ENCODE measurements at regions not wholly inside any gene's neighbourhood (a gene's known extent, or its start where the extent isn't known, plus 50 kb on each side); places are given as distances from the start of the nearest gene placed in this dataset.

DNA sequence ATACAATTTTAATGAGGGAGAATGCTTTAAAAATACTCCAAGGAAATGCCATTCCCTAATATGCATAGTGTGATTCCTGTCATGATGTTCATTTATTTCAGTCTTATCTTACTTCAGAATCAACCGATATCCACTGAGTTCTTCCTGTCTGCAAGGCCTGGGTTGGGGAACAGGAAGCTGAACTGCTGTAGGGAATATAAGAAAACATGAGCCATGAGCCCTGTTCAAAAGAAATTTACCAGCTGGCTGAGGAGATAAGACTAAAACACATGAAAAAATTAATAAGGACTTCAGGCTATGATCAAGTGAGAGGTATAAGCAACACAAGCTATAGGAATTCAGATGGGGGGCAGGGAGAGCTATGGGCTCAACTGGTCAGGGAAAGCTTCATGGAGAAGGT, 184.7 kb downstream of the PLPP4 start:
- no peaks in the 10 kb centered on the region for H3K4me1 ChIP-seq
- WGBS (ENCODE audit: insufficient coverage, low coverage, low lambda C conversion rate, missing lambda C conversion rate): 41% methylated on average over 1 of the region's 1 CpG
- TF ChIP-seq, protein P1, sequence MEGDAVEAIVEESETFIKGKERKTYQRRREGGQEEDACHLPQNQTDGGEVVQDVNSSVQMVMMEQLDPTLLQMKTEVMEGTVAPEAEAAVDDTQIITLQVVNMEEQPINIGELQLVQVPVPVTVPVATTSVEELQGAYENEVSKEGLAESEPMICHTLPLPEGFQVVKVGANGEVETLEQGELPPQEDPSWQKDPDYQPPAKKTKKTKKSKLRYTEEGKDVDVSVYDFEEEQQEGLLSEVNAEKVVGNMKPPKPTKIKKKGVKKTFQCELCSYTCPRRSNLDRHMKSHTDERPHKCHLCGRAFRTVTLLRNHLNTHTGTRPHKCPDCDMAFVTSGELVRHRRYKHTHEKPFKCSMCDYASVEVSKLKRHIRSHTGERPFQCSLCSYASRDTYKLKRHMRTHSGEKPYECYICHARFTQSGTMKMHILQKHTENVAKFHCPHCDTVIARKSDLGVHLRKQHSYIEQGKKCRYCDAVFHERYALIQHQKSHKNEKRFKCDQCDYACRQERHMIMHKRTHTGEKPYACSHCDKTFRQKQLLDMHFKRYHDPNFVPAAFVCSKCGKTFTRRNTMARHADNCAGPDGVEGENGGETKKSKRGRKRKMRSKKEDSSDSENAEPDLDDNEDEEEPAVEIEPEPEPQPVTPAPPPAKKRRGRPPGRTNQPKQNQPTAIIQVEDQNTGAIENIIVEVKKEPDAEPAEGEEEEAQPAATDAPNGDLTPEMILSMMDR (IDR thresholded peaks at IDR 0.05): no peak
- TF ChIP-seq POLR2A (IDR thresholded peaks at IDR 0.05): no peak
- no peak overlapping the region for H3K27ac ChIP-seq
- H3K36me3 ChIP-seq: no peaks in the 10 kb centered on the region
- H3K27me3 ChIP-seq: no peaks in the 10 kb centered on the region
- H3K4me3 ChIP-seq: no peak overlapping the region
- intact Hi-C loops (cut with DNase I): no loop called here
- H3K9me3 ChIP-seq: no peaks in the 10 kb centered on the region
- ATAC-seq: no peak
- DNase-seq: no peak

- H3K27me3 ChIP-seq: no peaks in the 10 kb centered on the region
- 30% methylated on average over 2 of the region's 2 CpGs for WGBS (ENCODE audit: insufficient coverage, low coverage, low lambda C conversion rate, missing lambda C conversion rate)
- no peaks in the 10 kb centered on the region for H3K36me3 ChIP-seq
- ATAC-seq: no peak
- no peak for DNase-seq
- H3K4me1 ChIP-seq: no peaks in the 10 kb centered on the region
- no peak overlapping the region for H3K4me3 ChIP-seq
- H3K9me3 ChIP-seq: no peaks in the 10 kb centered on the region
- no peak overlapping the region for H3K27ac ChIP-seq
- intact Hi-C loops (cut with DNase I): no loop called here
- TF ChIP-seq, protein P1 (IDR thresholded peaks at IDR 0.05): no peak
- no peak for TF ChIP-seq POLR2A (IDR thresholded peaks at IDR 0.05)
Observed at GRCh38 chr10:120643351-120643750, 186.3 kb downstream of the PLPP4 start.

GRCh38 chr10:120644556-120645410, 187.8 kb downstream of the PLPP4 start:
- no peaks in the 10 kb centered on the region for H3K4me1 ChIP-seq
- WGBS (ENCODE audit: insufficient coverage, low coverage, low lambda C conversion rate, missing lambda C conversion rate): 13% methylated on average over 1 of the region's 1 CpG
- H3K27me3 ChIP-seq: no peaks in the 10 kb centered on the region
- DNase-seq (no peak), ATAC-seq (no peak)
- H3K27ac ChIP-seq: no peak overlapping the region
- H3K9me3 ChIP-seq: no peaks in the 10 kb centered on the region
- H3K4me3 ChIP-seq: no peak overlapping the region
- TF ChIP-seq, protein P1 (IDR thresholded peaks at IDR 0.05): no peak
- TF ChIP-seq POLR2A (IDR thresholded peaks at IDR 0.05): no peak
- no peaks in the 10 kb centered on the region for H3K36me3 ChIP-seq
- intact Hi-C loops (cut with DNase I): no loop called here

DNA sequence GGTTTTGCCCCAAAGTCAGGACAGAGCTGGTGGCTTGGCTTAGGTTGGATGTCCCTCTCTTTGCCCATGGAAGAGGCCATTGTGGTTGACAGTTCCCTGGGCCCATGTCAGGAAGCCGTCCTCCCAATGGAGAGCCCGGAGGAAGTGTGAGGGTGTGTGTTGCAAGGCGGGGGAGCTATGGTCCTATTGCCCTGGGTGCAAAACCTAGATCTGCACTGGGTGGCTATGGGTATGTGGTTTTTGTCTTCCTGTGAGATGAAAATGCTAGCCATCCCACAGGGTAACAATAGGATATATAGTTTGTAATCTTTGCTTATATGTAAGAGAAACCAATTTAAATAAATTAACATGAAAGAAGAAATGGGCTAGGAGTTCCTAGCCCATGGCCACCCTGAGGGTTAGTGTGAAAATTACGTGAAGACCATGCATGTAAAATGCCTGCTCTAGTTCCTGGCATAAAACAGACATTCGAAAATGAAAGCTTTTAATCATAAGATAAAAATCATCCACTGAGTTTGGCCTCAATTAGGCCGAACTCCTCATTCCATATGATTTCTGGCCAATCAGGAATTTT, 189.2 kb downstream of the PLPP4 start:
- TF ChIP-seq, protein P1 (IDR thresholded peaks at IDR 0.05): no peak
- no peak for TF ChIP-seq POLR2A (IDR thresholded peaks at IDR 0.05)
- Histone ChIP-seq H3K27ac (no peak overlapping the region), H3K4me3 (no peak overlapping the region), H3K9me3 (no peaks in the 10 kb centered on the region), H3K4me1 (no peaks in the 10 kb centered on the region), H3K27me3 (no peaks in the 10 kb centered on the region), H3K36me3 (no peaks in the 10 kb centered on the region)
- intact Hi-C loops (cut with DNase I): no loop called here
- 39% methylated on average over 5 of the region's 6 CpGs for WGBS (ENCODE audit: insufficient coverage, low coverage, low lambda C conversion rate, missing lambda C conversion rate)
- no peak for ATAC-seq
- no peak for DNase-seq

All from right lobe of liver (tissue), 6 donors.